ENCODE measurements at regions not wholly inside any gene's neighbourhood (a gene's known extent, or its start where the extent isn't known, plus 50 kb on each side); places are given as distances from the start of the nearest gene placed in this dataset.
"Not testable (repeated sequence)": the region's sequence is repeated elsewhere in the genome, so short reads cannot be mapped to it uniquely, and the experiment has no call there.

GRCh38 chr4:84219656-84220055 lies 279.4 kb downstream of the NKX6-1 start:
- DNase-seq, result no peak

GRCh38 chr4:84218031-84218430 lies 281.1 kb downstream of the NKX6-1 start:
- no peak for DNase-seq

- DNase-seq, result no peak
Measured at GRCh38 chr4:84215217-84215616, 283.9 kb downstream of the NKX6-1 start.

- DNase-seq, result not testable (repeated sequence)
Measured at GRCh38 chr4:84206226-84206625, 292.9 kb downstream of the NKX6-1 start.

- DNase-seq, result no peak
Measured at GRCh38 chr4:84189144-84189543, 309.9 kb downstream of the NKX6-1 start.

- no peak for DNase-seq
Measured at GRCh38 chr4:84179409-84179808, 319.7 kb downstream of the NKX6-1 start.

GRCh38 chr4:84177831-84178542 lies 321.1 kb downstream of the NKX6-1 start:
- DNase-seq, result no peak

GRCh38 chr4:84176016-84176415 lies 323.1 kb downstream of the NKX6-1 start:
- DNase-seq, result no peak

- no peak for DNase-seq
Measured at GRCh38 chr4:84171871-84172270, 327.2 kb downstream of the NKX6-1 start.

- DNase-seq, result no peak
Measured at GRCh38 chr4:84167564-84167963, 331.5 kb downstream of the NKX6-1 start.

- no peak for DNase-seq
Measured at GRCh38 chr4:84167093-84167492, 332.0 kb downstream of the NKX6-1 start.

- DNase-seq, result no peak
Measured at GRCh38 chr4:84166486-84166885, 332.6 kb downstream of the NKX6-1 start.

- DNase-seq, result no peak
Measured at GRCh38 chr4:84164201-84164600, 334.9 kb downstream of the NKX6-1 start.

- no peak for DNase-seq
Measured at GRCh38 chr4:84159762-84160161, 339.3 kb downstream of the NKX6-1 start.

GRCh38 chr4:84158670-84159069 lies 340.4 kb downstream of the NKX6-1 start:
- no peak for DNase-seq

GRCh38 chr4:84151574-84151973 lies 347.5 kb downstream of the NKX6-1 start:
- no peak for DNase-seq

GRCh38 chr4:84150177-84150576 lies 348.9 kb downstream of the NKX6-1 start:
- DNase-seq, result no peak

- no peak for DNase-seq
Measured at GRCh38 chr4:84147831-84148230, 351.3 kb downstream of the NKX6-1 start.

- no peak for DNase-seq
Measured at GRCh38 chr4:84146300-84146959, 352.7 kb downstream of the NKX6-1 start.

GRCh38 chr4:84145176-84145575 lies 353.9 kb downstream of the NKX6-1 start:
- DNase-seq, result no peak

GRCh38 chr4:84126911-84127310 lies 372.2 kb downstream of the NKX6-1 start:
- DNase-seq, result not testable (repeated sequence)

GRCh38 chr4:84126061-84126787 lies 372.9 kb downstream of the NKX6-1 start:
- no peak for DNase-seq

GRCh38 chr4:84110040-84110439 lies 389.1 kb downstream of the NKX6-1 start:
- DNase-seq, result no peak

Data from C1 segment of cervical spinal cord (tissue), 14 donors.